D721Med (cell line): ENCODE measurements at regions not wholly inside any gene's neighbourhood (a gene's known extent, or its start where the extent isn't known, plus 50 kb on each side); places are given as distances from the start of the nearest gene placed in this dataset.

Source experiments
- DNase-seq: peaks from one replicate; pipeline ENCODE4 v3.0.0; 2011; ENCODE audit warnings: low spot score; ENCODE audit not compliant: insufficient read length
- FAIRE-seq: peaks from 2 replicates; lab custom pipeline; 2011; peaks lifted over from hg19 to GRCh38; lab: Jason Lieb, UNC
- TF ChIP-seq, protein P1 (sequence below): IDR thresholded peaks from 2 replicates; pipeline ENCODE4 v1.5.1; 2012; ENCODE audit warnings: mild to moderate bottlenecking, control low read depth; ENCODE audit not compliant: insufficient read depth; ENCODE audit errors: missing control alignments

DNA sequence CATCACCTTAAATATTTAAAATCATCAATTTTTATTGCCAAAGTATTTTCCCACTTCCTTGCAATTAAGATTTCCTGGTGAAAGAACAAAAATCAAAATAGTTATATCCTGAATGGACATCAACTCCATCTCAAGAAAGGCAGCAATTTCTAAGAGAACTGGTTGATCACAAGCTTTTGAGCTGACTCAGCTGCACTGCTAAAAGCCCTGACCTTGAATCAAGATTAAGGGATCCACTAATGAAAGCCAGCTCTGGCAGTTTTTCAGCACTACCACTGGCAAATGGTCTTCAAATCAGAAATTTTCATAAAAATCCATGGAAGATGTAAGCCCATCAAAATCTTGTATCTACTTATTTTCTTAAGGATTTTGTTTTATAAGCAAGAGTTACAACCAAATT lies 123.4 kb downstream of the SLC6A15 start:
- DNase-seq (no peak), FAIRE-seq (no peak)
- TF ChIP-seq, protein P1, sequence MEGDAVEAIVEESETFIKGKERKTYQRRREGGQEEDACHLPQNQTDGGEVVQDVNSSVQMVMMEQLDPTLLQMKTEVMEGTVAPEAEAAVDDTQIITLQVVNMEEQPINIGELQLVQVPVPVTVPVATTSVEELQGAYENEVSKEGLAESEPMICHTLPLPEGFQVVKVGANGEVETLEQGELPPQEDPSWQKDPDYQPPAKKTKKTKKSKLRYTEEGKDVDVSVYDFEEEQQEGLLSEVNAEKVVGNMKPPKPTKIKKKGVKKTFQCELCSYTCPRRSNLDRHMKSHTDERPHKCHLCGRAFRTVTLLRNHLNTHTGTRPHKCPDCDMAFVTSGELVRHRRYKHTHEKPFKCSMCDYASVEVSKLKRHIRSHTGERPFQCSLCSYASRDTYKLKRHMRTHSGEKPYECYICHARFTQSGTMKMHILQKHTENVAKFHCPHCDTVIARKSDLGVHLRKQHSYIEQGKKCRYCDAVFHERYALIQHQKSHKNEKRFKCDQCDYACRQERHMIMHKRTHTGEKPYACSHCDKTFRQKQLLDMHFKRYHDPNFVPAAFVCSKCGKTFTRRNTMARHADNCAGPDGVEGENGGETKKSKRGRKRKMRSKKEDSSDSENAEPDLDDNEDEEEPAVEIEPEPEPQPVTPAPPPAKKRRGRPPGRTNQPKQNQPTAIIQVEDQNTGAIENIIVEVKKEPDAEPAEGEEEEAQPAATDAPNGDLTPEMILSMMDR = no peak

DNA sequence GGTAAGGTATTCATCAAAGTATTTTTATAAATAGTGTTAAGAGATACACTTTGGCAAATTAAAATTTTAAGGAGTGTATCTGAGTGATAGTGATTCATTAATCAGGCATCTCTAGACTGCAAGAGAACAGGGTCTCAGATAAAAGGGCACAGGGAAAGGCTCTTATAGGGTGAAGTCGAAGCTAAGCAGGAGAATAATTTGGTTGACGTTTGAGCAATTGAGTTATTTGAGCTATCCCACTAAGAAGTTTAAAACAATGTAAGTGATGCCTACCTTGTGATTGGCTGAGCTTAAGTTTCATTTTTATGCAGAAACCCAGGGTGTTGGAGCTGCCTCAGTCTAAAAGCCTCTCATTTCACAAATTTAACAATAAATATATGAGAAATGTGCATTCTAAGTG lies 125.3 kb downstream of the SLC6A15 start:
- TF ChIP-seq, protein P1 = no peak
- DNase-seq (no peak), FAIRE-seq (no peak)

DNA sequence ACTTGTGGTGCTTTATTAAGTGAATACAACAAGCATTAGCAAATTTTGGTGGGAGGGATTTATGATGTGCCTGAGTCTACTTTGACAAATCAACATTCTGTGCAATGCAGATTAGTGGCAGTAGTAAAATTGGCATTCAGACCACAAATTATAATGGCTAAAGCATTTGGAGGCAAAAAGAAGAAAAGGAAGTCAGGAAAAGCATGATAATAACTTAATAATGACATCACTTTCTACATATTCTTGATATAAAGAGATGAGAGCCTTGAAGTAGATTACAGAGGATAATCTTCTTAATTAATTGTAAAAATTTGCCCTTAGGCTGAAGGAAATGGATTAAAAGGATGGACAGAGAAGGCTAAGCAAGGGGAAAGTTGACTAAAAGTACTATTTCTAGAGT lies 126.0 kb downstream of the SLC6A15 start:
- FAIRE-seq = no peak
- DNase-seq = no peak
- TF ChIP-seq, protein P1 = no peak

DNA sequence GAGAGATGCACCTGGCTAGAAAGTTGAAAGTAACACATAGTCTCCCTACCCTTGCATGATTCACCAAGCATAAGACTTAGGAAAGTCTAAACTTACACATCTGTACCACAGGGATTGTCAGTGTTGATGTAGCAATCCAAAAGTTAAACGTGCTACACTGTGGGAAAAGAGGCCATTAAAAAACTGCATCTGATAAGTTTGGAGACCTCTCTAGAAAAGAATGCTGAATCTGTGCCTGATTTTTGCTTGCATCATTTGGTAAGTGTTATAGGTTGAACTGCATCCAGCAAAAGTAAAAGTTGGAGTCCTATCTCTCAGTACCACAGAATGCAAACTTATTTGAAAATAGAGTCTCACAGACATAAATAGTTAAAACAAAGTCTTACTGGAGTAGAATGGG lies 126.6 kb downstream of the SLC6A15 start:
- no peak for DNase-seq
- TF ChIP-seq, protein P1 = no peak
- no peak for FAIRE-seq

DNA sequence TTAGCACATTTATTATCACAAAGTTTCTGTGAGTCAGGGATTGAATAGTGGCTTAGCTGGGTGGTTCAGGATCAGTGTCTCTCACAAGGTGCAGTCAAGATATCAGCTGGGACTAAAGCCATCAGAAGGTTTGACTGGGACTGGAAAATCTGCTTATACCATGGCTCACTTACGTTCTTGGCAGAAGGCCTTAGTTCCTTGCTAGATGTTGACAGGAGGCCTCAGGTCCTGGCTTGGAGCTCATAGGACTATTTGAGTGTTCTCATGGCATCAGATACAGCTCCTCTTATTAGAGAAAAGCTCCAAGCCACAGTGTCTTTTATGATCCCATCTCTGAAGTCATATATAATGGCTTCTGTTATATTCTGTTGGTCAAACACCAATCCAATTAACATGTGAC lies 127.3 kb downstream of the SLC6A15 start:
- FAIRE-seq (no peak), DNase-seq (no peak)
- TF ChIP-seq, protein P1 = no peak

DNA sequence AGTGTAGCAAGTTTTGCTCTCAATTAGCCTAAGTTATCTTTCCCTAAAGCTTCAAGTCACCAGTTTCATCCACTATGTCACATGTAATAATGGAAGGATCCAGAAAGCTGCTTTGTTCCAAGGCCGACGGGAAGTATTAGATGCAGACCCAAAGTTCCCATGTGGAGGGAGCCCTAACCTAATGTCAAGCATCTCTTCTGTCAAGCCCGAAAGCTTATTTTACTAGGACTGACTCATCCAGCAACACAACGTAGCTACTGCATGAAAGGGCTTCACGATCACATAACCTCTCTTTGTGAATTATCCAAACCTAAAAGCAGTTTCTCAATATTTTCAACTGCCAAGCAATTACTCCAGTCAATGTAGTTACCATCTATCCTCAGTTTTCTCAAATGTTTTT lies 133.4 kb downstream of the SLC6A15 start:
- TF ChIP-seq, protein P1 = no peak
- DNase-seq (no peak), FAIRE-seq (no peak)

- FAIRE-seq = no peak
- DNase-seq = no peak
- TF ChIP-seq, protein P1 = no peak
Observed at GRCh38 chr12:84772281-84772680, 140.3 kb downstream of the SLC6A15 start.
